Liver (tissue), 8 donors: ENCODE measurements at regions not wholly inside any gene's neighbourhood (a gene's known extent, or its start where the extent isn't known, plus 50 kb on each side); places are given as distances from the start of the nearest gene placed in this dataset.

Experiments
- DNase-seq: peaks from one replicate; pipeline ENCODE4 v3.0.0-alpha.2; 2017; ENCODE audit warnings: low spot score
- H3K27ac ChIP-seq, 2 donors: one replicate each; pipeline ENCODE4 v1.7.0; 2013; ENCODE audit warnings: inconsistent platforms in 2 of 2, low read length in 2 of 2, control low read depth in 1 of 2, low read depth in 1 of 2, mild to moderate bottlenecking in 1 of 2
- H3K27me3 ChIP-seq, 4 donors: one replicate each; pipeline versions ENCODE4 v1.6.1 to v1.7.0; 2013; ENCODE audit warnings: low read length in 3 of 4, inconsistent platforms in 1 of 4, mild to moderate bottlenecking in 1 of 4, moderate library complexity in 1 of 4; ENCODE audit not compliant: control insufficient read depth in 4 of 4, insufficient read depth in 4 of 4
- H3K36me3 ChIP-seq, 4 donors: one replicate each; pipeline versions ENCODE4 v1.6.1 to v1.7.0; 2013; ENCODE audit warnings: low read length in 3 of 4, mild to moderate bottlenecking in 3 of 4, low read depth in 1 of 4, moderate library complexity in 1 of 4; ENCODE audit not compliant: control insufficient read depth in 4 of 4, insufficient read depth in 3 of 4
- H3K4me1 ChIP-seq, 4 donors: one replicate each; pipeline versions ENCODE4 v1.6.1 to v1.7.0; 2013; ENCODE audit warnings: low read length in 3 of 4, mild to moderate bottlenecking in 3 of 4, moderate library complexity in 1 of 4; ENCODE audit not compliant: control insufficient read depth in 4 of 4, insufficient read depth in 4 of 4
- H3K4me3 ChIP-seq, 3 donors: one replicate each; pipeline versions ENCODE4 v1.6.1 to v1.7.0; 2013; ENCODE audit warnings: low read length in 3 of 3, control low read depth in 1 of 3, low read depth in 1 of 3, mild to moderate bottlenecking in 1 of 3
- H3K9ac ChIP-seq, 2 donors: one replicate each; pipeline ENCODE4 v1.7.0; 2013; ENCODE audit warnings: low read length in 2 of 2, mild to moderate bottlenecking in 2 of 2, moderate library complexity in 2 of 2, control low read depth in 1 of 2, low read depth in 1 of 2
- H3K9me3 ChIP-seq, 4 donors: one replicate each; pipeline versions ENCODE4 v1.6.1 to v1.7.0; 2013; ENCODE audit warnings: low read length in 3 of 4; ENCODE audit not compliant: control insufficient read depth in 4 of 4
- CTCF ChIP-seq: fragments of 150-350 bp; IDR thresholded peaks from 2 replicates; pipeline ENCODE4 v1.5.1; 2017; ENCODE audit warnings: improper control_type of control experiment, low read depth, low read length; ENCODE audit not compliant: missing input control
- EGR1 ChIP-seq, 2 donors: IDR thresholded peaks; 2 replicates each; pipeline ENCODE4 v1.6.1; 2016 to 2018; ENCODE audit warnings: antibody characterized with exemption in 2 of 2, low read depth in 2 of 2
- FOXA1 ChIP-seq: IDR thresholded peaks from 2 replicates; pipeline ENCODE4 v1.6.1; 2016; ENCODE audit warnings: antibody characterized with exemption
- FOXA2 ChIP-seq: IDR thresholded peaks from 2 replicates; pipeline ENCODE4 v1.6.1; 2016; ENCODE audit warnings: antibody characterized with exemption
- GABPA ChIP-seq, 2 donors: IDR thresholded peaks in 1 of 2; conservative IDR thresholded peaks in 1 of 2; 2 replicates each; pipeline ENCODE4 v1.6.1; 2016; ENCODE audit warnings: antibody characterized with exemption in 2 of 2, mild to moderate bottlenecking in 1 of 2, moderate library complexity in 1 of 2
- HNF4A ChIP-seq, 2 donors: conservative IDR thresholded peaks; 2 replicates each; pipeline ENCODE4 v1.6.1; 2016; ENCODE audit warnings: antibody characterized with exemption in 2 of 2, mild to moderate bottlenecking in 2 of 2
- HNF4G ChIP-seq: IDR thresholded peaks from 2 replicates; pipeline ENCODE4 v1.6.1; 2016; ENCODE audit warnings: antibody characterized with exemption
- JUND ChIP-seq, 2 donors: IDR thresholded peaks; 2 replicates each; pipeline ENCODE4 v1.6.1; 2016; ENCODE audit warnings: antibody characterized with exemption in 2 of 2
- NR2F2 ChIP-seq: IDR thresholded peaks from 2 replicates; pipeline ENCODE4 v1.6.1; 2016; ENCODE audit warnings: antibody characterized with exemption
- RAD21 ChIP-seq, 2 donors: IDR thresholded peaks; 2 replicates each; pipeline ENCODE4 v1.6.1; 2016; ENCODE audit warnings: antibody characterized with exemption in 2 of 2, mild to moderate bottlenecking in 2 of 2
- REST ChIP-seq: IDR thresholded peaks from 2 replicates; pipeline ENCODE4 v1.6.1; 2016; ENCODE audit warnings: antibody characterized with exemption, mild to moderate bottlenecking
- RXRA ChIP-seq, 2 donors: IDR thresholded peaks; 2 replicates each; pipeline ENCODE4 v1.6.1; 2017 to 2018; ENCODE audit warnings: antibody characterized with exemption in 2 of 2, mild to moderate bottlenecking in 1 of 2
- SP1 ChIP-seq: IDR thresholded peaks from 2 replicates; pipeline ENCODE4 v1.6.1; 2018; ENCODE audit warnings: antibody characterized with exemption, mild to moderate bottlenecking
- TAF1 ChIP-seq: conservative IDR thresholded peaks from 2 replicates; pipeline ENCODE4 v1.6.1; 2016; ENCODE audit warnings: antibody characterized with exemption, mild to moderate bottlenecking
- YY1 ChIP-seq: IDR thresholded peaks from 2 replicates; pipeline ENCODE4 v1.6.1; 2016; ENCODE audit warnings: antibody characterized with exemption, mild to moderate bottlenecking
- WGBS: extraction: QIAGEN DNeasy Blood & Tissue Kit; methylation state at CpG from one replicate; pipeline ENCODE4 v1.1.7; 2013; 5-methylcytosine and 5-hydroxymethylcytosine counted together
- TF ChIP-seq, protein P1 (sequence below): IDR thresholded peaks from 2 replicates; pipeline ENCODE4 v1.6.1; 2016; ENCODE audit warnings: antibody characterized with exemption
- TF ChIP-seq, protein P2 (sequence below): IDR thresholded peaks from 2 replicates; pipeline ENCODE4 v1.6.1; 2016; ENCODE audit warnings: antibody characterized with exemption
- donor health status: healthy.
- donor health status: healthy.
- donor health status: healthy.
- donor health status: healthy.
- donor health status: healthy.

GRCh38 chr10:105413997-105414396, 772.9 kb downstream of the SORCS3 start:
- Histone ChIP-seq H3K36me3 (no peaks in the 10 kb centered on the region), H3K27me3 (no peaks in the 10 kb centered on the region), H3K4me1 (no peaks in the 10 kb centered on the region), H3K9me3 (no peaks in the 10 kb centered on the region), H3K4me3 (no peak overlapping the region), H3K9ac (no peak overlapping the region), H3K27ac (no peak overlapping the region)
- 70% methylated on average over 4 of the region's 4 CpGs for WGBS
- DNase-seq, result no peak
- no peak for TF ChIP-seq REST
- TF ChIP-seq, protein P1, sequence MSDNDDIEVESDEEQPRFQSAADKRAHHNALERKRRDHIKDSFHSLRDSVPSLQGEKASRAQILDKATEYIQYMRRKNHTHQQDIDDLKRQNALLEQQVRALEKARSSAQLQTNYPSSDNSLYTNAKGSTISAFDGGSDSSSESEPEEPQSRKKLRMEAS, result no peak
- no peak for TF ChIP-seq YY1
- no peak for TF ChIP-seq JUND (IDR thresholded peaks at IDR 0.05)

GRCh38 chr10:105409370-105409769, 768.3 kb downstream of the SORCS3 start:
- no peaks in the 10 kb centered on the region for H3K27me3 ChIP-seq
- H3K4me3 ChIP-seq, result no peak overlapping the region
- TF ChIP-seq HNF4G (no peak), SP1 (no peak), YY1 (no peak), TAF1 (no peak), JUND (IDR thresholded peaks at IDR 0.05) (no peak), FOXA2 (no peak)
- TF ChIP-seq, protein P1, result no peak
- no peak overlapping the region for H3K27ac ChIP-seq
- no peaks in the 10 kb centered on the region for H3K9me3 ChIP-seq
- H3K36me3 ChIP-seq, result no peaks in the 10 kb centered on the region
- 44% methylated on average over 1 of the region's 1 CpG for WGBS
- no peak for DNase-seq
- H3K4me1 ChIP-seq, result no peaks in the 10 kb centered on the region
- H3K9ac ChIP-seq, result no peak overlapping the region

- no peak for DNase-seq
- H3K9ac ChIP-seq, result no peak overlapping the region
- H3K27ac ChIP-seq, result no peak overlapping the region
- H3K9me3 ChIP-seq, result no peaks in the 10 kb centered on the region
- WGBS, result 70% methylated on average over 2 of the region's 2 CpGs
- H3K27me3 ChIP-seq, result no peaks in the 10 kb centered on the region
- H3K36me3 ChIP-seq, result no peaks in the 10 kb centered on the region
- H3K4me1 ChIP-seq, result no peaks in the 10 kb centered on the region
- H3K4me3 ChIP-seq, result no peak overlapping the region
- TF ChIP-seq, protein P2, sequence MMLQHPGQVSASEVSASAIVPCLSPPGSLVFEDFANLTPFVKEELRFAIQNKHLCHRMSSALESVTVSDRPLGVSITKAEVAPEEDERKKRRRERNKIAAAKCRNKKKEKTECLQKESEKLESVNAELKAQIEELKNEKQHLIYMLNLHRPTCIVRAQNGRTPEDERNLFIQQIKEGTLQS, result no peak
- no peak for TF ChIP-seq RXRA (IDR thresholded peaks at IDR 0.05)
- no peak for TF ChIP-seq RAD21 (IDR thresholded peaks at IDR 0.05)
- TF ChIP-seq JUND (IDR thresholded peaks at IDR 0.05), result no peak
- no peak for TF ChIP-seq NR2F2
- no peak for TF ChIP-seq FOXA2
- no peak for TF ChIP-seq HNF4A (conservative IDR thresholded peaks at IDR 0.05)
- TF ChIP-seq CTCF, result no peak
- TF ChIP-seq SP1, result no peak
- TF ChIP-seq EGR1 (IDR thresholded peaks at IDR 0.05; ENCODE audit: low read depth in 2 of 2), result no peak
- no peak for TF ChIP-seq FOXA1
- no peak for TF ChIP-seq GABPA (IDR thresholded peaks at IDR 0.05 in 1 of 2, conservative IDR thresholded peaks at IDR 0.05 in 1 of 2)
- TF ChIP-seq, protein P1, result no peak
- TF ChIP-seq YY1, result no peak
- no peak for TF ChIP-seq REST
- TF ChIP-seq HNF4G, result no peak
These were observed 765.4 kb downstream of the SORCS3 start for GRCh38 chr10:105406488-105406887.
